Activated CD4-positive, CD25-positive, alpha-beta regulatory T cell treated with anti-CD3 and anti-CD28 coated beads, Interleukin-2, amount 50 U/mL, for 72 hours (primary cell): ENCODE measurements at regions not wholly inside any gene's neighbourhood (a gene's known extent, or its start where the extent isn't known, plus 50 kb on each side); places are given as distances from the start of the nearest gene placed in this dataset.

Source experiments
- DNase-seq: peaks from one replicate; pipeline ENCODE4 v3.0.0; 2021

DNA sequence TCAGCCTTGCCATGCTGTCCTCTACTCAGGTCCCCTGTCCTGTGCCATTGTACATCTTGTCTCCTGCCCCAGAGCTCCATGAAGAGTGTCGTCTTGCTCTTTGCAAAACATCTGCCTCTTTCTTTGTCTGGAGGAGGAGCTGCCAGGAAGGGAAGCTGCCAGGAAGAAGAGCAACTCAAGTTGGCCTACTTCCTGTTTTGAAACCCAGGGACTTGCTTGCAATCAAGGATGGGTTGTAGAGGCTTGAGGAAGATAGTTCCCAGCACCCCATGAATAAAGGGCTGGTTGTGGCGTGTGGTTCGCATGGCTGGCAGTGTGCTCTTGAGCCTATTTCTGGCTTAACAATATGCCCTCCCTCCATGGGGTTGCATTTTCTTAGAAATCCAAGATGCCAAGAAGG lies 53.0 kb upstream of the CPEB4 start:
- no peak for DNase-seq

DNA sequence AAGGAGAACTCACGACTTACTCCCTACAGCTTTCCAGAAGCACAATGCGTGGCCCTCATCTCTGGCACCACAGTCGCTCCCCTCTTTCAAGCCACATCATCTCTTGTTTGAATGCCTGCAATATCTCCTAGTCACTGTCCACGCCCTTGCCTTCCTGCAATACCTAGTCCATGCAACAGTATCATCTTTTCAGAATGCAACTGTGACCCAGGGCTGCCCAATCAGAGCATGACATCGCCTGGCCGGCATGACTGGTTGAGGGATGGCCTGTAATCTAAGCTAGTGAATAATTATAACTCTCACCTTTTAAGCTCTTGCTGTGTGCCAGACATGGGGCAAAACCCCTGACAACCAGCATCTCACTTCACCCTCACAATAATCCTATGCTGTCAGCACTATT lies 52.5 kb upstream of the CPEB4 start:
- no peak for DNase-seq

DNA sequence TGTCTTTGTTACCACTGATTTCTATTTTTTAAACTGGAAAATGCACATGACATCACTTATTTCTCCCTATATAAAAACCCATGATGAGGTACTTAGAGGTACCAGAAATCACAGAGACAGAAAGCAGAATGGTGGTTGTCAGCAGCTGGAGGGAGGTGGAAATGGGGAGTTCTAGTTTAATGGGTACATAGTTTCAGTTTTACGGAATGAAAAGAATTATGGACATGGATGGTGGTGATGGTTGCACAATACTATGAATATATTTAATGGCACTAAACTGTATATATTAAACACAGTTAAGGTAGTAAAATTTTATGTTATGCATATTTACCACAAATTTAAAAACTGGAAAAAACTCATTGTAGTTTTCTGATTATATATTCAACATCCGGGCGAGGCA lies 50.5 kb upstream of the CPEB4 start:
- DNase-seq: no peak
